ENCODE measurements at regions not wholly inside any gene's neighbourhood (a gene's known extent, or its start where the extent isn't known, plus 50 kb on each side); places are given as distances from the start of the nearest gene placed in this dataset.

DNA sequence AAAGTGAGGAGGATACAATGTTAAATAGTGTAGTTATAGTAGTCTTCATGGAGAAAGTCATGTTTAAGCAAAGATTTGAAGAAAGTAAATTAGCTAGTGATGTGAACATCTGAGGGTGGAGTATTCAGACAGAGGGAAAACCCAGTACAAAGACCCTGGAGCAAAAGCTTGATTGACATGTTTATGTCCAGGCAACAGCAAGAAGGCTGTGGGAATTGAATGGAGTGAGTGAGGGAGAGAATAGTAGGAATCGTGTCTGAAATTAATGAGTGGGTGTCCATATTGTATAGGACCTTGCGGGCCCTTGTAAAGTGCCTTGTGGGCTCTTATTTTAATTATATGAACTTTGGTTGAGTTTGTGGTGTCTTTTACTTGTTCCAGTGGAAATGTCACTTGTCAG lies 424.1 kb upstream of the KIRREL3 start:
- no peak for DNase-seq (ENCODE audit: low read depth in 2 of 2)

DNA sequence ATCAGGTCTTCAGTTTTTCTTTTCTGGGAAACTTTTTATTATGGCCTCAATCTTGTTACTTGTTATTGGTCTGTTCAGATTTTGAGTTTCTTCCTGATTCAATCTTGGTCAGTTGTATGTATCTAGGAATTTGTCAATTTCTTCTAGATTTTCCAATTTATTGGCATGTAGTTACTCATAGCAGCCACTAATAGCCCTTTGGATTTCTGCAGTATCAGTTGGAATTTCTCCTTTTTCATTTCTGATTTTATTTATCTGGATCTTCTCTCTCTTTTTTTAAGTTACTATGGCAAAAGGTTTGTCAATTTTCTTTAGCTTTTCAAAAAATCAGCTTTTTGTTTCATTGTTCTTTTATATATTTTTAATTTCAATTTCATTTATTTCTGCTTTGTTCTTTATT lies 419.6 kb upstream of the KIRREL3 start:
- no peak for DNase-seq (ENCODE audit: low read depth in 2 of 2)

DNA sequence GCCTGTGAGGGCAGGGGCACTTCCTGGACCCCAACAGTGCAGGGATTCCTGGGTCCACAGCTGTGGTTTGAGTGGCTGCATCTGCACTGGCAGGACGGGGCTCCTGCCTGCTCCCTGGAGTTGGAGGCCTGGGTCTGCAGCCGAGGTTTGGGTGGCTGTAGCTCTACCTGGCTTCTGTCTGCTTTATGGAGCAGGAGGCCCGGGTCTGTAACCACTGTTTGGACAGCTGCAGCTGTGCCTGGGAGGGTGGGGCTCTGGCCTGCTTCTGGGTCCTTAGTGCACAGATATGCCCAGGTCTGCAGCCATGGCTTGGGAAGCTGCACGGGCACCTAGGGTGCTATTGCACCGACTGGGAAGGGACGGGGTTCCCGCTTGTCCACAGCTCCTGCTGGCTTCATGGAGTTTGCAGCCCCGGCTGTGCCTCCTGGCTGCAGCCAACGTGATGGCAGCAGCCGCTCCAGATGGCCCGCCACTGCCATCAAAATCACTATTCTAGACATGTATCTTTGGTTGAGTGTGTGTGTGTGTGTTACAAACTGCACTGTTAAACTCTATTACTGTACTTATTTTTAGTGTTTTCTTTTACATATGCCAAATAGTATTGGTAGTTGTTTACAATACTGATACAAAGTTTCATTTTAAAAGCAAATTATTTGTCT lies 412.3 kb upstream of the KIRREL3 start:
- DNase-seq (ENCODE audit: low read depth in 2 of 2): no peak

GRCh38 chr11:127412234-127412633 lies 411.7 kb upstream of the KIRREL3 start:
- DNase-seq (ENCODE audit: low read depth in 2 of 2): no peak

DNA sequence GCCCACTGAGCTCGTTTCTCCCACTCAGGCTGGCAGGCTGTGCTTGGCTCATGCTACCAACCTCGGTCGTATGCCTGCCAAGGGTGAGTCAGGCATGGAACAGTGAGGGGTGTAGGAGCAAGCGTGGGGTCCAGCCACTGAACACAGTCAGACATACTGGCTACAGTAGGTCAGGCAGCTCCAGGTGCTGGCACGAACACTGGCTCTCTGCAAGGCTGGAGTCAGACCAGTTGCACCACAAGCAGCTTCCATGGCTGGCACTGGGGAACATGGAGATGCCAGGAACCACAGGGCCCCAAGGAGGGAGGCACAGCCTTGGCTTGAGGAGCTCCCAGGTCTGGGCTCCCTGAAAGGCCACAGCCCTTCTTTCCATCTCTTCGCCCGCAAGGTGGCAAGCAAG lies 410.7 kb upstream of the KIRREL3 start:
- DNase-seq (ENCODE audit: low read depth in 2 of 2): no peak

DNA sequence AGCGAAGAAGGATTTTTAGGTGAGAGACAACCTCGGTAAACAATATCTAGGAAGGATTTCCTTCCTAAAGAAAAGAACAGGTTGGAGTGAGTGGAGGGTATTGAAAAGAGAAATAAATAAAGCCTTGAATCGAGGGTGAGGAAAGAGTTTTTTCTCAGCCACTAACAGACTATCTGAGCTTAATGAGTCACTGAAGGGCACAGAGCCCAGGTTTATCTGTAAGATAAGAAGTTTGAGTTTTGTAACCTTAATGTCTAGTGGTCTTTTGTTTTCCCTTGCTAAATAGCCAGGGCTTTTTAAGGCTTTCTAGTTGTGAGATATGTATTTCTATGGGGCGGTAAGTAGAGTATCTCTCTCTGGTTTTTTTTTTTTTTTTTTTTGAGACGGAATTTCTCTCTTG lies 394.5 kb upstream of the KIRREL3 start:
- no peak for DNase-seq (ENCODE audit: low read depth in 2 of 2)

GRCh38 chr11:127393460-127393997 lies 393.0 kb upstream of the KIRREL3 start:
- DNase-seq (ENCODE audit: low read depth in 2 of 2): no peak

- DNase-seq (ENCODE audit: low read depth in 2 of 2): no peak
Measured at GRCh38 chr11:127392575-127392974, 392.0 kb upstream of the KIRREL3 start.

GRCh38 chr11:127390465-127390864 lies 389.9 kb upstream of the KIRREL3 start:
- DNase-seq (ENCODE audit: low read depth in 2 of 2): no peak

- no peak for DNase-seq (ENCODE audit: low read depth in 2 of 2)
Measured at GRCh38 chr11:127385071-127385470, 384.5 kb upstream of the KIRREL3 start.

GRCh38 chr11:127383026-127383425 lies 382.5 kb upstream of the KIRREL3 start:
- no peak for DNase-seq (ENCODE audit: low read depth in 2 of 2)

DNA sequence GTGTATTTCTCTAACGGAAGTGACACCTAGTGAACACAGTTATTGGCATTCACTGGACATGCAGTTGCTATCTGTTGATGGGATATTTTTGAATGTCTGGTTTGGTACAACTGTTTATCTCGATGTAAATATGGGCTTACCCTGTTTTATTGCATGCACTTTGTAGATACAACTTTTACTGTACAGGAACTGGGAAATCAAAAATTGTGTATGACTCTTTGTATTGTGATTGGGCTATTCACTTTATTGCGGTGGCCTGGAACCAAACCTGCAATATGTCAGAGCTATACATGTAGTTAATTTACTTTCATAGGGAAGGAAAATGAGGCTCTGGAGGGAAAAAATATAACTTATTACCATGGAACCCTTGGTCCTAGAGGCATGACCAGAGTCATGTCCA lies 380.7 kb upstream of the KIRREL3 start:
- no peak for DNase-seq (ENCODE audit: low read depth in 2 of 2)

DNA sequence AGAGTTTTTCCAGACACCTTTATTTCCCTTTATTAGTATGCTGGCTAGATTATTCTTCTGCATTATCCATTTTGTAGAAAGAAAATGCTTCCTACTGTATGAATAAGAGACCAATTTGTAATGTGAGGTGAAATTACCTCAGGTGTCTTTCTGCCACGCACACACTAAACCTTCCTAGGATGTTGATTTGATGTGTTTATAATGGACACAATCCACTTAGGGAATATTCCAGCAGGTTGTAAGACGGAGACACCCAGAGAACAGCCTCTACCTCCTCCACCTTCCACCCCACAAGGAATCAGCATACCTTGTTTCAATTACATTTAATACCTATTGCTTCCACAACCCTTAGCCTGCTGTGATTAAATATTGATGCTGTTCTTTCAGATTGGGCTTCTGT lies 379.1 kb upstream of the KIRREL3 start:
- DNase-seq (ENCODE audit: low read depth in 2 of 2): no peak

- DNase-seq (ENCODE audit: low read depth in 2 of 2): no peak
Measured at GRCh38 chr11:127376301-127376700, 375.7 kb upstream of the KIRREL3 start.

- DNase-seq (ENCODE audit: low read depth in 2 of 2): no peak
Measured at GRCh38 chr11:127369356-127369755, 368.8 kb upstream of the KIRREL3 start.

- no peak for DNase-seq (ENCODE audit: low read depth in 2 of 2)
Measured at GRCh38 chr11:127362754-127363308, 362.3 kb upstream of the KIRREL3 start.

GRCh38 chr11:127358160-127358559 lies 357.6 kb upstream of the KIRREL3 start:
- DNase-seq (ENCODE audit: low read depth in 2 of 2): no peak

DNA sequence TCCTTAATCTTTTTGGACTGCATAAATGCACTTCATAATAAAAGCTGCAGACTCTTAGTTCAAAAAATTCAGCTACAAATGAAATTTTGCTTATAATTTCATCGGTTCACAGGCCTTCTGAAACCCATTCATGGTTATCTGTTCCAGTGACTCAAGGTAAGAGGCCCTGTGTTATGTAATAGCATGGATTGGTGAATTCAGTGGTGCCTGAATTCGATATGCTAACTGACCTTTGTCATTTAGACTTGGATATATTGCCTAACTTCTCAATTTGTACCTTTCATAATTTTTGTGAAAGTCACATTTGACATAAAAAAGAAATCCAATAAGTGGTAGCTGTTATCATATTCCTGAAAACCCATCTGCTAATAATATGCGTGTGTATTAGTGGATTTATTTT lies 349.9 kb upstream of the KIRREL3 start:
- DNase-seq (ENCODE audit: low read depth in 2 of 2): no peak

DNA sequence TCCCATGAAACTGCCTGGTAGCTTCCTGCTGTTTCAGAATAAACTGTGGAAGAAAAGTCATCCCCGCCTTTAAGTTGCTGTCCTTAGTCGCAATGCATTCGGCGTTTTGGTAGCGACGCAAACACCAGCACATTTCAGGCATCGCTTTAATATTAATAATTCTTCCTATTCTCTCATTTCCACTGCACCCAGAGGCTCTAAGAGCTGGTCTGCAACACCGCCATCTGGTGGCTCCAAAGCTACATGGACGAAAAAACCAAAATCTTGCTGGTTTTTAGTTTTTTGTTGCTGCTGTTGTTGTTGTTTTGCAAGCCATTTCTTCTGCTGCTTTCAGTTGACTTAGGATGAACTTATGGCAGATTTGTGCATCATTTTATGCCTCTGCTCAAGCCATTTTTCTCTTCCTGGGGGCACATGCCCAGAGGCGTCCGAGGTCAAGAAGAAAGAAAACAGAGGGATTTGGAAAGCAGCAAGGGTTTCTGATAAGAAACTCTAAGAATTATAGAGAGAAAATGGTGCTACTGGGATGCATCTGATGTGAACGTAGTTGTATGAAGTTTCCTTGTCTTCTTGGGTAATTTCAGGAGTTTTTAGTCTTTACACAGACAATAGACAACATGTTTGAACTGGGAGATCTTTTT lies 345.4 kb upstream of the KIRREL3 start:
- DNase-seq (ENCODE audit: low read depth in 2 of 2): no peak

GRCh38 chr11:127340438-127340837 lies 339.9 kb upstream of the KIRREL3 start:
- DNase-seq (ENCODE audit: low read depth in 2 of 2): no peak

DNA sequence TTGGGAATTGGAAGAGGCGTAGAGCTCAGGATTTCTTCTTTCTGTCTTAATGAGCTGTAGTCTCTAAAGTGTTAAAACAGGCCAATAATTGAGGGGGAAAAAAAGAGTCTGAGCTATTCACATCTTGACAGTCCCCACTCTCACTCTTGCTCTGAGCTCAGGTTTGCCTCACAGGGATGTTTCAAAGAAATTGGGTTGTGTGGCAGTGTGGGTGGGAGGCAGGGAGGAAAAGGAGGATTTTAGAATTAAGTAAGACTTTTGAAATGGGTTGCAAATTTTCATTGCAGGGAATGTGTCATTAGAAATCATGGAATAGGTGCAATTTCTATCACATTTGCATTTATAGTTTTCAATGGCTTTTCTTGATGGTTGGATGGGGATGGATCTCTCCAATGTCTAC lies 338.8 kb upstream of the KIRREL3 start:
- DNase-seq (ENCODE audit: low read depth in 2 of 2): no peak

DNA sequence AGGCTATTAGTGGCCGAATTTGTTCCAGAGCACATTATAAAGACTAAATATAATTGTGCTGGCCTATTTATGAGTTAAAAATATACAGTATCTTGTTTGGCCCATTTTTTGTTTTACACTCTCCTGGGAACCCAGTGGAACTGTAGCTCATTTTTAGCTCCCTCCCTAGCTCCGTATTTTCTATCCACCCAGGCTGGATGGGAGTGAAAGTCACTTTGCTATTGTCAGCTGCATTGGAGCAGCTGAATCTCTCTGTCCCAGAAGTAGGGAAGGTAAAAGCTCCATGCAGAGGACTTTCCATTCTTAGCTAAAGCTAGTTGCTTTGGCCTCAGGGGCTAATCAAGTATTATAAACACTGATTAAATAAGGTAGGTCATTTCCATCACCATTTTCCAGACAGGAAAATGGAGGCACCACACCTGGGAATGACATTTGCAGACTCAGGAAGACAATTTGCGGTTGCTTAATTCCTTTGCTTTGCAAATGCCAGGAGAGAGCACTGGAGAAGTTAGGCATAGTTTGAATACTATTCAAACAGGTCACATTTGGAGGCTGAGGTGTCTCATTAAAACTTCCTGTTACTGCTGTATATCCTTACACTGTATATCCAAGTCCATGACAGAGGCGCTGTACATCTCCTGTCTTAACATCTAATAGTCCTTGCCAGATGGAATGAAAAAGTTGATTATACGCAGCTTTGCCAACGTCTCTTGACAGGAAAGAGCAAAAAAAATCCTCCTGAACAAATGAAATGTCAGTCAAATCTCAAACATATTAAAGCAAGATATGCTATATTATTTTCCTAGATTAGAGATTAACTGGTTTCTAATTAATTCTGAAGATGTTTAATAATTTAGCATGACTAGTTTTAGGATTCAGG lies 338.1 kb upstream of the KIRREL3 start:
- no peak for DNase-seq (ENCODE audit: low read depth in 2 of 2)
